Calu3 (cell line): ENCODE measurements at regions not wholly inside any gene's neighbourhood (a gene's known extent, or its start where the extent isn't known, plus 50 kb on each side); places are given as distances from the start of the nearest gene placed in this dataset.

Source experiments
- BruUV-seq: library from RNA; stranded (reverse); fragments of 400-500 nt; replicated peaks from 2 replicates; lab custom pipeline; 2021; lab: Mats Ljungman, UMichigan
- CTCF ChIA-PET: fragments of 300-600 bp; sonication (Branson Sonifier 250); formaldehyde crosslinking; loops from one replicate; lab custom pipeline; 2022; ENCODE audit warnings: antibody characterized with exemption; lab: Charles Lee
- DNase-seq: peaks from one replicate; pipeline ENCODE4 v3.0.0; 2022
- H3K27ac Mint-ChIP-seq: one replicate; pipeline ENCODE4 v1.8.0; 2022; ENCODE audit warnings: mixed read lengths; ENCODE audit not compliant: unreplicated experiment
- H3K27me3 Mint-ChIP-seq: one replicate; pipeline ENCODE4 v1.8.0; 2022; ENCODE audit warnings: mixed read lengths; ENCODE audit not compliant: unreplicated experiment
- H3K36me3 Mint-ChIP-seq: one replicate; pipeline ENCODE4 v1.8.0; 2022; ENCODE audit warnings: mild to moderate bottlenecking, moderate library complexity, mixed read lengths; ENCODE audit not compliant: insufficient read depth, unreplicated experiment
- H3K4me1 Mint-ChIP-seq: one replicate; pipeline ENCODE4 v1.8.0; 2022; ENCODE audit warnings: mild to moderate bottlenecking, low read depth, mixed read lengths; ENCODE audit not compliant: unreplicated experiment
- H3K4me3 Mint-ChIP-seq: one replicate; pipeline ENCODE4 v1.8.0; 2022; ENCODE audit warnings: mild to moderate bottlenecking, low read depth, moderate library complexity, mixed read lengths; ENCODE audit not compliant: unreplicated experiment
- H3K9me3 Mint-ChIP-seq: one replicate; pipeline ENCODE4 v1.8.0; 2022; ENCODE audit warnings: low read depth, mixed read lengths; ENCODE audit not compliant: unreplicated experiment
- CTCF ChIP-seq: fragments of 200-600 bp; IDR thresholded peaks from one replicate; pipeline ENCODE4 v1.8.0; 2022; ENCODE audit warnings: antibody characterized with exemption; ENCODE audit not compliant: unreplicated experiment
- intact Hi-C: fragments of 100-400 bp; cut with micrococcal nuclease; formaldehyde crosslinking; loops from one replicate; pipeline ENCODE4 v1.10.0; 2022; ENCODE audit not compliant: unreplicated experiment

GRCh38 chr20:4480104-4480503, 206.2 kb upstream of the PRNP start:
- H3K27me3 Mint-ChIP-seq: peaks cover 72% of the 10 kb centered on the region
- no peak overlapping the region for H3K27ac Mint-ChIP-seq
- intact Hi-C loops: no loop called here
- no peaks in the 10 kb centered on the region for H3K9me3 Mint-ChIP-seq
- no peaks in the 10 kb centered on the region for H3K4me1 Mint-ChIP-seq
- no peak overlapping the region for H3K4me3 Mint-ChIP-seq
- no peaks in the 10 kb centered on the region for H3K36me3 Mint-ChIP-seq
- no peak for TF ChIP-seq CTCF
- DNase-seq: no peak
- CTCF ChIA-PET: no interaction called here
- BruUV-seq: no TSS peak

- H3K9me3 Mint-ChIP-seq: no peaks in the 10 kb centered on the region
- no peaks in the 10 kb centered on the region for H3K4me1 Mint-ChIP-seq
- peaks cover 89% of the 10 kb centered on the region for H3K27me3 Mint-ChIP-seq
- no peak for TF ChIP-seq CTCF
- no TSS peak for BruUV-seq
- intact Hi-C loops: no loop called here
- H3K4me3 Mint-ChIP-seq: no peak overlapping the region
- no peak overlapping the region for H3K27ac Mint-ChIP-seq
- CTCF ChIA-PET: no interaction called here
- H3K36me3 Mint-ChIP-seq: no peaks in the 10 kb centered on the region
- DNase-seq: no peak
Observed at GRCh38 chr20:4476903-4477500, 209.3 kb upstream of the PRNP start.

GRCh38 chr20:4472906-4473305, 213.3 kb upstream of the PRNP start:
- no peaks in the 10 kb centered on the region for H3K9me3 Mint-ChIP-seq
- H3K27ac Mint-ChIP-seq: no peak overlapping the region
- H3K36me3 Mint-ChIP-seq: no peaks in the 10 kb centered on the region
- intact Hi-C loops: no loop called here
- H3K4me3 Mint-ChIP-seq: no peak overlapping the region
- no peaks in the 10 kb centered on the region for H3K4me1 Mint-ChIP-seq
- no peak for TF ChIP-seq CTCF
- peaks cover 98% of the 10 kb centered on the region for H3K27me3 Mint-ChIP-seq
- DNase-seq: no peak
- CTCF ChIA-PET: no interaction called here
- BruUV-seq: no TSS peak

GRCh38 chr20:4471221-4471620, 215.0 kb upstream of the PRNP start:
- intact Hi-C loops: no loop called here
- no peak overlapping the region for H3K27ac Mint-ChIP-seq
- H3K36me3 Mint-ChIP-seq: no peaks in the 10 kb centered on the region
- BruUV-seq: no TSS peak
- no peaks in the 10 kb centered on the region for H3K4me1 Mint-ChIP-seq
- no peaks in the 10 kb centered on the region for H3K9me3 Mint-ChIP-seq
- peaks cover 88% of the 10 kb centered on the region for H3K27me3 Mint-ChIP-seq
- no peak for DNase-seq
- H3K4me3 Mint-ChIP-seq: no peak overlapping the region
- CTCF ChIA-PET: no interaction called here
- no peak for TF ChIP-seq CTCF
